K562 (cell line): ENCODE measurements at regions not wholly inside any gene's neighbourhood (a gene's known extent, or its start where the extent isn't known, plus 50 kb on each side); places are given as distances from the start of the nearest gene placed in this dataset.

Experiments used
- ATF3 ChIP-seq, 2 experiments: fragments of 450-650 bp in 1 of 2; sonication (generic) in 1 of 2; formaldehyde crosslinking in 1 of 2; IDR thresholded peaks in 1 of 2; conservative IDR thresholded peaks in 1 of 2; 2 replicates each; pipeline versions ENCODE4 v1.6.1 to v1.8.1; 2016 to 2023; ENCODE audit warnings: mild to moderate bottlenecking in 2 of 2, moderate library complexity in 2 of 2, inconsistent platforms in 1 of 2, missing genetic modification reagents in 1 of 2
- FIP1L1 ChIP-seq: fragments of 200-400 bp; formaldehyde crosslinking; IDR thresholded peaks from 2 replicates; pipeline ENCODE4 v1.6.1; 2018; ENCODE audit warnings: mild to moderate bottlenecking, low read depth, low read length; ENCODE audit not compliant: poor library complexity, severe bottlenecking
- HEY1 ChIP-seq: fragments of 250-450 bp; sonication (Bioruptor Pico); IDR thresholded peaks from 2 replicates; pipeline ENCODE4 v1.5.0; 2020; ENCODE audit warnings: mild to moderate bottlenecking, moderate library complexity, borderline replicate concordance
- ID3 ChIP-seq, 2 experiments: fragments of 250-450 bp in 1 of 2; fragments of 450-650 bp in 1 of 2; sonication (Bioruptor Pico) in 1 of 2; IDR thresholded peaks; 2 replicates each; pipeline versions ENCODE4 v1.6.1 to v1.8.0; 2016 to 2021; ENCODE audit warnings: mild to moderate bottlenecking in 2 of 2, moderate library complexity in 2 of 2, missing compliant biosample characterization in 1 of 2, missing genetic modification characterization in 1 of 2
- NCOA1 ChIP-seq: fragments of 450-650 bp; IDR thresholded peaks from 2 replicates; pipeline ENCODE4 v1.6.1; 2016; ENCODE audit warnings: low read depth
- NFRKB ChIP-seq: fragments of 450-650 bp; IDR thresholded peaks from 2 replicates; pipeline ENCODE4 v1.6.1; 2016; ENCODE audit warnings: low read depth
- PKNOX1 ChIP-seq: fragments of 450-650 bp; IDR thresholded peaks from 2 replicates; pipeline ENCODE4 v1.6.1; 2016
- POLR2A ChIP-seq: fragments of 450-650 bp; conservative IDR thresholded peaks from 2 replicates; pipeline ENCODE4 v1.6.1; 2016
- RFX7 ChIP-seq: fragments of 250-450 bp; sonication (Bioruptor Pico); IDR thresholded peaks from 2 replicates; pipeline ENCODE4 v1.5.1; 2021; ENCODE audit warnings: mild to moderate bottlenecking
- SIX5 ChIP-seq, 2 experiments: IDR thresholded peaks; 2 replicates each; pipeline ENCODE4 v1.6.1; 2011; ENCODE audit warnings: low read length in 2 of 2, borderline replicate concordance in 1 of 2, low read depth in 1 of 2, mild to moderate bottlenecking in 1 of 2, moderate library complexity in 1 of 2; ENCODE audit not compliant: insufficient read depth in 1 of 2
- SP2 ChIP-seq: IDR thresholded peaks from 2 replicates; pipeline ENCODE4 v1.6.1; 2011; ENCODE audit warnings: mild to moderate bottlenecking, low read depth, low read length, moderate library complexity; ENCODE audit not compliant: poor library complexity, severe bottlenecking; ENCODE audit errors: extremely low read depth
- UBTF ChIP-seq, 2 experiments: IDR thresholded peaks; 2 replicates each; pipeline ENCODE4 v1.6.1; 2012; ENCODE audit warnings: improper control_type of control experiment in 2 of 2, low read depth in 2 of 2, low read length in 2 of 2, borderline replicate concordance in 1 of 2
- USF1 ChIP-seq: sonication (generic); formaldehyde crosslinking; IDR thresholded peaks from 2 replicates; pipeline ENCODE4 v1.9.0; 2022; ENCODE audit warnings: mild to moderate bottlenecking, missing genetic modification reagents
- ZBTB26 ChIP-seq: fragments of 450-650 bp; formaldehyde crosslinking; IDR thresholded peaks from 2 replicates; pipeline ENCODE4 v1.4.0; 2022; ENCODE audit warnings: missing genetic modification characterization
- ZFPM2 ChIP-seq: fragments of 250-450 bp; sonication (Bioruptor Pico); IDR thresholded peaks from 2 replicates; pipeline ENCODE4 v1.5.1; 2022; ENCODE audit warnings: mild to moderate bottlenecking
- ZFX ChIP-seq: sonication (generic); formaldehyde crosslinking; IDR thresholded peaks from 2 replicates; pipeline ENCODE4 v1.8.0; 2022; ENCODE audit warnings: mild to moderate bottlenecking, missing genetic modification reagents, moderate library complexity
- ZNF197 ChIP-seq: fragments of 200-800 bp; sonication (Bioruptor generic); IDR thresholded peaks from 2 replicates; pipeline ENCODE4 v1.6.1; 2016; ENCODE audit warnings: low read depth, missing genetic modification characterization, missing compliant biosample characterization
- ZNF212 ChIP-seq: fragments of 450-650 bp; formaldehyde crosslinking; IDR thresholded peaks from 2 replicates; pipeline ENCODE4 v1.4.0; 2020; ENCODE audit warnings: mild to moderate bottlenecking
- ZNF695 ChIP-seq: fragments of 450-650 bp; formaldehyde crosslinking; IDR thresholded peaks from 2 replicates; pipeline ENCODE4 v1.4.0; 2020; ENCODE audit warnings: mild to moderate bottlenecking, moderate library complexity
- ZNF830 ChIP-seq: fragments of 250-450 bp; sonication (Bioruptor Pico); IDR thresholded peaks from 2 replicates; pipeline ENCODE4 v1.5.0; 2021; ENCODE audit warnings: mild to moderate bottlenecking

GRCh38 chr6:15904651-15905376 lies 224.1 kb upstream of the MYLIP start (continued):
- TF ChIP-seq ZBTB26 (CRISPR knock-in tag) (peak; percentile 91; the same call in 1 of the 2 replicates), ZFX (no peak), ZNF197 (peak; percentile 97), UBTF (IDR thresholded peaks at IDR 0.05; ENCODE audit: borderline replicate concordance in 1 of 2, low read depth in 2 of 2, low read length in 2 of 2) (no peak), ZNF212 (CRISPR knock-in tag) (peak; percentile 94), ID3 (CRISPR knock-in tag; IDR thresholded peaks at IDR 0.05) (peak; percentile 92), ID3 (tag; IDR thresholded peaks at IDR 0.05) (peak; percentile 99), POLR2A (no peak), PKNOX1 (no peak), ATF3 (IDR thresholded peaks at IDR 0.05) (no peak), ATF3 (CRISPR knock-in tag; conservative IDR thresholded peaks at IDR 0.05) (no peak), ZFPM2 (CRISPR knock-in tag) (peak; percentile 95; the same call in 1 of the 2 replicates), SIX5 (IDR thresholded peaks at IDR 0.05; ENCODE audit: borderline replicate concordance in 1 of 2, insufficient read depth in 1 of 2, low read depth in 1 of 2, low read length in 2 of 2) (no peak), ZNF830 (no peak), NCOA1 (no peak), FIP1L1 (no peak), SP2 (no peak), RFX7 (CRISPR knock-in tag) (peak; percentile 95), USF1 (CRISPR knock-in tag) (no peak), HEY1 (CRISPR knock-in tag) (peak; percentile 64; the same call in 1 of the 2 replicates), ZNF695 (peak; percentile 94), NFRKB (no peak)
